ENCODE measurements at regions not wholly inside any gene's neighbourhood (a gene's known extent, or its start where the extent isn't known, plus 50 kb on each side); places are given as distances from the start of the nearest gene placed in this dataset.
A peak's percentile ranks its signal among the peaks of the same experiment; 100 is the strongest.
"Not testable (repeated sequence)": the region's sequence is repeated elsewhere in the genome, so short reads cannot be mapped to it uniquely, and the experiment has no call there.

DNA sequence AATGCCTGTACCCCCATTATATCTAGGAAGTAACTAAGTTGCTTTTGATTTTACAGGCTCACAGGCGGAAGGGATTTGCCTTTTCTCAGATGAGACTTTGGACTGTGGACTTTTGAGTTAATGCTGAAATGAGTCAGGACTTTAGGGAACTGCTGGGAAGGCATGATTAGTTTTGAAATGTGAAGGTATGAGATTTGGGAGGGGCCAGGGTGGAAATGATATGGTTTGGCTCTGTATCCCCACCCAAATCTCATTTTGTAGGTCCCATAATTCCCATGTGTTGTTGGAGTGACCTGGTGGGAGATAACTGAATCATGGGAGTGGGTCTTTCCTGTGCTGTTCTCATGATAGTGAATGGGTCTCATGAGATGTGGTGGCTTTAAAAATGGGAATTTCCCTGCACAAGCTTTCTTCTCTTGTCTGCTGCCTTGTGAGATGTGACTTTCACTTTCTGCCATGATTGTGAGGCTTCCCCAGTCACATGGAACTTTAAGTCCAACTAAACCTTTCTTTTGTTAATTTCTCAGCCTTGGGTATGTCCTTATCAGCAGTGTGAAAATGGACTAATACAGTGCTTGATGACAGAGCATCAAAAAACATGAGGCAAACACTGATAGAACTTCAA is 1119.5 kb downstream of the PLA2G4A start:
- DNase-seq (ENCODE audit: low read depth in 2 of 2): no peak

- DNase-seq (ENCODE audit: low read depth in 2 of 2): no peak
These were observed 1120.8 kb downstream of the PLA2G4A start for GRCh38 chr1:187949567-187949966.

DNA sequence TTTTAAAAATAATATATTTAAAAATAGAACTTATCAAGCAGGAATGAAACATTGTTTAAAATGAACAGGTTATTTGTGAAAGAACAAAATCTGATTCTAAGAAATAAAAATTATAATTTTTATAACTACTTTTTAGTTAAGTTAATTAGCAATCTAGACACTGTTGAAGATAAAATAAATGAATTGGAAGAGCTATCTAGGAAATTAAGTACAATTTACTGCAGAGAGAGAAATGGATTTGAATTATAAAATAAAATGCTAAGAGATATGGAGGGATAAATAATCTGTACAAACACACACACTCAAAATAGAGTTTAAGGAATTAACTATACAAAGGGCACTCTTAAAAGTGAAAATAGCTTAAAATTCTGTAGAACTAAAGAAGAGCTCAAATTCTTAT is 1123.1 kb downstream of the PLA2G4A start:
- DNase-seq (ENCODE audit: low read depth in 2 of 2): no peak

DNA sequence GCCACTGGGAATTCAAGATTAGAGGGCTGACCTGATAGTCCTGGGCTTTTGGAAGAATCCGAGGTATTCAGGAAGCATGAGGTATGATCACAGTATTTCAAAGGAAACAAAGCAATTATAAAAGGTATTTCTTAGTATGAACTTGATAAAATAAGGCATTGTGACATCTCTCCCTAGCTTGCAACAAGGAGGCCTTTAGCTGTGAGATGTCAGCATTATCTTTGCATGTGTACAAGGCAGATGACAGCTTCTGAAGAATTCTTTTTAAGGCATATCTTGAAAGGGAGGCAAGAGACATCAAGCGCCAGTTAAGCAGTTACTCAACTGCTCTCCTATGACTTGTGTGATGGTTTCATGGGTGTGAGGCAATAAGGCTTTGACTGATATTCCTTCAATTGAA is 1123.7 kb downstream of the PLA2G4A start:
- DNase-seq (ENCODE audit: low read depth in 2 of 2): no peak

DNA sequence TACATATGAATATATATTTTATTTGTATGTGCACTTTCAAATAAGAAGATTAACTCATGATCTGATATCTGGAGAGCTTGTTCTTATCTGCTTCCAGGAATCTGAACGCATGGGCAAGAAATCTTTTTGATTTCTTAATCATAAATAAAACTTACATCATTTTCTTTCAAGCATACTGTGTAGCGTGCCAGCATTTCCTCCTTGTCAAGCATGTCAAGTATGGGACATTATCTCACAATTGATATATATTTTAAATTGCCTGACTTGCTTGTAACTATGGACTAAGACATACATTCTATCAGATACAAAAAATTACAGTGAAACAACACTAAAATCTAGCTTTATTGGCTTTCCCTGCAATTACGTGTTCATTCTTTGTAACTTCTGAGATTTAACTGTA is 1128.2 kb downstream of the PLA2G4A start:
- peak in 1 of 2 donors; percentile 14 for DNase-seq (ENCODE audit: low read depth in 2 of 2)

DNA sequence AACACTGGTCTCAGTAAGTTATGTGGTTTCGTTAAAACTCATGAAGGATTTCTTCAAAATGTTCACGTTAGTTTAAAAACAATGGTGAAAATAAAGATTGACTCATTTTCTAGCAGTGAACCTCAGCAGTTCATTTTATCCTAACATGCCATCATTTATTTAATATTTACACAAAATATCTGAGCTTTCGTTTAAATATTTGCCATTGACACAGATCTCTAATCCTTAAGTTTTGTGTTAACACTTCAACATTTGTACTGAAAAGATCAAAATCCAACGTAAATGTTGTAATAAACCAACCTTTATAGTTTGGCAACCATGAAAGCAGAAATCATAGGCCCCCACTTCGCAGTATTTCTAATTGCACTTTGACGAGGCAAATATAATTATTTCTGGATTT is 1129.5 kb downstream of the PLA2G4A start:
- no peak for DNase-seq (ENCODE audit: low read depth in 2 of 2)

- no peak for DNase-seq (ENCODE audit: low read depth in 2 of 2)
These were observed 1130.3 kb downstream of the PLA2G4A start for GRCh38 chr1:187959062-187959461.

DNA sequence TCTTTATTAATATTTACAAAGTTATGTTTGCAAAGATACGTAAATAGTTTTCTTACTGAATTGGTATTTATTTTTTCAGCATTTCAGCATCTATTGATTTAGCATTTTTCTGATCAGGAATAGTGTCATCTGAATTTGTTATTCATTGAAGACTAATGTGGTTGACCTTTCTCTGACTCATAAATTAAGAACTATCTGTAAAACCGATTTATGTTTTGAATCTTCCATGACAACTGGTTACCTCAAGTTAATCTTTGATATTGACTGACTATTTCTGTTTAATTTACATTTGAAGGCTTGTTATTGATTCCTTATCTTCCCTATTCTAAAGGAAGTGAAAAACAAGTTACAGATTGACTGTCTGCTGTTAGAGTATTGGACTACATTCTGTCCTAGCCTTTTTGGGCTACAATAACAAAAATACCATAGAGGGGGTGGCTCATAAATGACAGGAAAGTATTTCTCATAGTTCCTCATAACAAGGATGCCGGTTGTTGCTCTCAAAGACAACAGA is 1131.4 kb downstream of the PLA2G4A start:
- DNase-seq (ENCODE audit: low read depth in 2 of 2): no peak

GRCh38 chr1:187961895-187962294 is 1133.1 kb downstream of the PLA2G4A start:
- no peak for DNase-seq (ENCODE audit: low read depth in 2 of 2)

DNA sequence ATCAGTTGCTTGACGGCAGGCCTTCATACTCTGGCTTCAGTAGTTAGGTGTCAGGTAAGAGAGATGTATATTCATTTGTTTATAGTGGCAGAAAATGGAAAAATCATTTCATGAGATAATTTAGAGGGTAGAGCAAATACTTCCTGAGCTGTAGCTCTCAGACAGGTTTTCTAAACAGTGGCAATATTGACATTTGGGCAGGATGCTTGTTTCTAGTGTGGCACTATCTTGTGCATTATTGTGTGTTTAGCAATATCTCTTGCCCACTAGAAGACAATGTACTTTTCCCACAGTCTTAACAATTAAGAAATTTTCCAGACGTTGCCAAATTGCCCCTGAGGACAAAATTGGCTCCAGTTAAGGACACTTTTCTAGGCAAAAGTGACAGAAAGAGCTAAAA is 1143.1 kb downstream of the PLA2G4A start:
- DNase-seq (ENCODE audit: low read depth in 2 of 2): no peak

DNA sequence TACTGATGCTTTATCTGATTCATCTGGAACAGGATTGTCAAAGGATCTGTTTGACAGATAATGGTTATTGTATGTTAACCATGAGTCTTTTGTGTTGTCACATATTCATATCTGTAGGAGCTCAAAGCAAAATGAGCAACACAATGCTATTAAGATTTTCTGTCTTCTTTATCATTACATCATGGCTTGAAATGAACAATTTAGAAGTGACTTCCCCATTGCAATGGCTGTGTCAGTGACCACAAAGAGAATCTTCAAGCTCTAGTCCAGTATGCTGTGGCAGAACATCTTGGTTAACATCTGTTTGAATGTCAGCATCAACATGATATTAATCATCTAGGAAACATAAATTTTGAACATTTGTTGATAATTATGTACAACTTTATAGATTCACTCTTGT is 1148.5 kb downstream of the PLA2G4A start:
- DNase-seq (ENCODE audit: low read depth in 2 of 2): no peak

DNA sequence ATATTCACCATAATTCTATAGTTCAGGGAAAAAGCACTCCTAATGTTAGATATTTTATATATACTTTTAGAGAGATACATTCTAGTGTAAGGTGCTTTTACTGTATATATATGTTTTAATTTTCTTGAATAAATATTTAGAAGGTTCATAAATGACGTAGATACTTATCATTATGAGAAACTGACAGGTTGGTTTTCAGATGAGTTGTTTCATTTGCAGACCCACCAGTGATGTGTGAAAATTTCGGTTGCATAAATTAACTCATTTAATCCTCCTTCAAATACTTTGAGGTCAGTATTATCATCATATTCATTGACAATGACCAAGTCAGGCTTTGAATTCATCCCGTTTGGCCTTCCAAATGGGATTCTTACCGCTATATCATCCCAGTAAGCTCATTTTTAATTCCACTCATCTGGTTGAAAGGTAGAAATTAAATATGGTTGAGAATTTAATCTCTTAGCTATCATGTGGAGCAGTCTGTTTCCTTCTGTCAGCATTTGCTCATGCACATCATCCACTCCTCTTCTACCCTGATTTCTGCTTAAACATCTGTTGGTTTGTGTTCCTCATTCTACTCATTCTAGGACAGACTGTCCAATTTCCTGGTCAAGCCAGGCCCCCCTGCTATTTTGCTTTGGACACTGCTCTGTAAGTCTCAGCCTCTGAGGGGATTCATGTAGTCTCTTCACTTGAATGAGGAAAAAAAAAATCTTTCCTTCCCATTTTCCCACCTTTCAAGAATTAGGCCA is 1156.6 kb downstream of the PLA2G4A start:
- DNase-seq (ENCODE audit: low read depth in 2 of 2): no peak

DNA sequence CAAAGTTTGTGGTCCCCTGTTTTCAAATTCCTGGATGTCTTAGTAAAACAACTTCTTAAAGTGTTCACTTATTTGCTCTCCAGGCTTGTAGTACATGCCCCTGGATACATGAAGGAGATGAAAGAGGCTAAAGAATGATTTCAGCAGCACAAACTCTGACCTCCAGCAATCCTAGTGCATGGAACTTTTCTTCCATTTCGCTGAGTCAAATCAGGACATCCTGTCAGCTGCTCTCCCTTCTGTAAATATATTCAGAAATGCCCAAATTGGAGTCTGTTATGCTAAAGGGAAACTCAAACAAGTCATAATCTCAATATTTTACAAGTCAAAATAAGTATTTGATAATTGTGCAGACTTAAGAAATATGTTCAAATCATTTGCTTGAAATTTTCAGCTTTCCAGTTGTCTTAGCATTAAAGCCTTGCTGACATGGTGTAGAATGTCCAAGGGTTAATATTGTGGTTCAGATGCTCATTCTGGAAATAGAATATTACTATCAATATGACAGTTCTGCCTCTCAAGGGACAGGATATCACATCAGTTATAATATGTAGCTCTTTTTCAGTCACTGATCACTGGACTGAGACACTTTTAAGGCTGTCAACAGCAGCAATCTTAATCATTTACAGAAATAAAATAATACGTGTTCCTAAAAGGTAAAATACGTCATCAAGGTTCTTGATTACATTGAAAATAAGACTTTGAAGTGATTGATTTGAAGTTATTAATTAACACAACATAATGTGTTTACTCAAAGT is 1157.3 kb downstream of the PLA2G4A start:
- peak; percentile 36 to 45 for DNase-seq (ENCODE audit: low read depth in 2 of 2)

DNA sequence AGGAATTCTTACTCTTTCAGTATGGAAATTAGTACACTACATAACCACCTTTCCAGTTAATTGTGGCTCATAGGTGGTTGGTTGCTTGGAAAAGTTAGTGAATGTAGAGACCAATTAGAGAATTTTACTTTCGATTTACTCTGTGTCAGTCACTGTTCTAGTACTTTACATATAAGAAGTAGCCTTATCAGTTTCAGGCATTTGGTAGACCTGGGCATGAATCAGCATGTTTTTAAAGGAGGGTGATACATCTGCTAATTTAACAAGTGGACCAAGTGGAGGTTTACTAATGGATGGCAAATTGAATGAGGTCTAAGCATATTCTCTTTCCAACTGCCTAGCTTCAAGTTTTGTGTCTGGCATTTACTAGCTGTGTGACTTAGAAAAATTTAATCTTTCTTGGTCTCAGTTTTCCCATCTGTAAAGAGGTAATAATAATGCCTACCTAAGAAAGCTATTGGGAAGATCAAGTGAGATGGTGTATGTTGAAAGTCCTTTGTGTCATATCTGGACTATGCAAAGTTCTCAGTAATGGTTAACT is 1158.6 kb downstream of the PLA2G4A start:
- DNase-seq (ENCODE audit: low read depth in 2 of 2): no peak

DNA sequence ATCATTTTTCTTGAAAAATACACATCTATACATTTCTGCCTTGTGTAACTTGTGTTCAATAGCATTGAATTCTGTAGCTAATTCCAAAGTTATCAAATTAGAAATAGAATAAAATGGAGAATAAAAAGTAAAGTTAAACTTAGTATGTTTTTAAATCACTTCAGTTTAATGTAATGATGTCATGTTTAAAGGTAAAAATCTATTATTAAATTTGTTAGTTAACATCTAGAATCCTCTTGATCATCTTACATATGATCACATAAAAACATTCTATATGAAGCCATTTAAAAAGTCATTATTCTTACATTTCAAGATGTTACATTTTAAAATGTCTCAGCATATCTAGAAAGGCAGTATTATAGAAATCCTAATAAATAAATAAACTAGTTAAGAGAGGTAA is 1163.2 kb downstream of the PLA2G4A start:
- DNase-seq (ENCODE audit: low read depth in 2 of 2): no peak

DNA sequence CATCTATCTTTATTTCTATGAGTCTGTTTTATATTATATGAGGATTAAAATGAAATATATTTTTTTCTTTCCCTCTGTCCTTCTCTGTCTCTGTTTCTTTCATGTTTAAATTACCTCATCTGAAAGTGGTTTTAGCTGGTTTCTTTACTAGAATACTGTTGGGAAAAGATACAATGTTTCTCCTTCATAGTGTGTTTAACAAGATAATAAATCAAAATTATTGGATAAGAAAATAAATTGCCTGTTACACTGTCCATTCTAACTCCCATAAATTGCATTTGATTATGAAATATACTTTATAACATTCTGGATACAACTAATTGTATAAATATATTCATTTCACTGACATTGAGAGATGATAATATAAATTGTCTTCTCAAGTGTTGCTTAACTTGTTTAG is 1168.0 kb downstream of the PLA2G4A start:
- DNase-seq (ENCODE audit: low read depth in 2 of 2): no peak

DNA sequence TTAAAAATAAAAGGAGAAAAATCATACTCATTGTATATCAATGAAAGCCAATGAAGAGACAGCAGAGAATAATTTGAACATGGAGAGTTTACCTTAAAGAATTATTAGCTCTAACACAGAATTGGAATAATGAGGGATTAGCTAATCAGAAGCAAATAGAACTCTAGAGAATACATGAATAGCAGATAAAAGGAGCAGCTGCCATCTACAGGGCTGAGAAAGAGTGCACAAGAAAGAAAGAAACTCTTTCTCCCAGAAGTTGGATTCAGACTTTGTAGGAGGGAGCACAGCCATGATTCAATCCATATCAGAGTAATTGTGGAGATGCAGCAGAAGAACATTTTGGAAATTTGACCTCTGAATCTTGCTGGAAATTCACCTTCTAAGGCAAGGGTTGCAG is 1171.2 kb downstream of the PLA2G4A start:
- no peak for DNase-seq (ENCODE audit: low read depth in 2 of 2)

GRCh38 chr1:188003687-188004086 is 1174.9 kb downstream of the PLA2G4A start:
- DNase-seq (ENCODE audit: low read depth in 2 of 2): not testable (repeated sequence)

- DNase-seq (ENCODE audit: low read depth in 2 of 2): no peak
These were observed 1176.1 kb downstream of the PLA2G4A start for GRCh38 chr1:188004849-188005248.

DNA sequence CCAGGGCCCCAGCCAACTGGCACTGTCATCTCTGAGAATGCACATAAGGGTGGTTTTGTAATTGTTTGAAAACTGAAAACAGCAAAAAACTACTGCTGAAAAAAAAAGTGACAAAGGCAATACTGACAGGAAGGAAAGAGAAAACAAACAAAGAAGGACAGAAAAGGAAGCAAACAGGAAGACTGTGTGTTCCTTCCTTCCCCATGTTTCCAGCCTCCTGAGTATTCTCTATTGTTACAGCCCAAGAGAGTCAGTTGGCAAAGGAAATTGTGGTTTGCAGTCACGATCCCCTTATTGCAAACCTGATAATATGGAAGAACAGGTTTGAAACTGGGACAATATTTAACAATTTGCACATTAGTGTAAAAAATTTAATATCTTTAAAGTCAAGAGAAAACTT is 1177.6 kb downstream of the PLA2G4A start:
- peak; percentile 57 to 67 for DNase-seq (ENCODE audit: low read depth in 2 of 2)

DNA sequence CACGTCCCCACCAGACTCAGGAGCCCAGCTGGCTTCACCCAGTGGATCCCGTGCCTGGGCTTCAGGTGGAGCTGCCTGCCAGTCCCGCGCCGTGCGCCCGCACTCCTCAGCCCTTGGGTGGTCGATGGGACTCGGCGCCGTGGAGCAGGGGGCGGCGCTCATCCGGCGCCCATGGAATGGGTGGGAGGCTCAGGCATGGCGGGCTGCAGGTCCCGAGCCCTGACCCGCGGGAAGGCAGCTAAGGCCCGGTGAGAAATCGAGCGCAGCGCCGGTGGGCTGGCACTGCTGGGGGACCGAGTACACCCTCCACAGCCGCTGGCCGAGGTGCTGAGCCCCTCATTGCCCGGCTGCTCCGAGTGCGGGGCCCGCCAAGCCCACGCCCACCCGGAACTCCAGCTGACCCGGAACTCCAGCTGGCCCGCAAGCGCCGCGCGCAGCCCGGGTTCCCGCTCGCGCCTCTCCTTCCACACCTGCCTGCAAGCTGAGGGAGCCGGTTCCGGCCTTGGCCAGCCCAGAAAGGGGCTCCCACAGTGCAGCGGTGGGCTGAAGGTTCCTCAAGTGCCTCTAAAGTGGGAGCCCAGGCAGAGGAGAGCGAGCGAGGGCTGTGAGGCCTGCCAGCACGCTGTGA is 1184.6 kb downstream of the PLA2G4A start:
- not testable (repeated sequence) for DNase-seq (ENCODE audit: low read depth in 2 of 2)

GRCh38 chr1:188017921-188018320 is 1189.2 kb downstream of the PLA2G4A start:
- DNase-seq (ENCODE audit: low read depth in 2 of 2): peak in 1 of 2 donors; percentile 2
